H9 (cell line): ENCODE measurements at regions not wholly inside any gene's neighbourhood (a gene's known extent, or its start where the extent isn't known, plus 50 kb on each side); places are given as distances from the start of the nearest gene placed in this dataset.

Experiments used
- DNase-seq: peaks from one replicate; pipeline ENCODE4 v3.0.0-alpha.2; 2017
- H2AFZ ChIP-seq: one replicate; pipeline ENCODE4 v1.6.1; 2013; ENCODE audit warnings: mild to moderate bottlenecking, low read length, control low read depth, moderate library complexity
- H2AK5ac ChIP-seq: 2 replicates; pipeline ENCODE4 v1.6.1; 2013; ENCODE audit warnings: low read length, control low read depth, mixed read lengths; ENCODE audit not compliant: insufficient read length
- H2BK120ac ChIP-seq: one replicate; pipeline ENCODE4 v1.6.1; 2013; ENCODE audit warnings: low read depth, mild to moderate bottlenecking, low read length, control low read depth, inconsistent platforms; ENCODE audit not compliant: poor library complexity, severe bottlenecking
- H2BK12ac ChIP-seq: 2 replicates; pipeline ENCODE4 v1.6.1; 2013; ENCODE audit warnings: low read length, control low read depth, mixed read lengths, low read depth; ENCODE audit not compliant: insufficient read length
- H2BK15ac ChIP-seq: 2 replicates; pipeline ENCODE4 v1.6.1; 2013; ENCODE audit warnings: low read depth, low read length, control low read depth
- H2BK20ac ChIP-seq: one replicate; pipeline ENCODE4 v1.6.1; 2013; ENCODE audit warnings: low read depth, mild to moderate bottlenecking, low read length, control low read depth, inconsistent platforms; ENCODE audit not compliant: poor library complexity, severe bottlenecking
- H2BK5ac ChIP-seq: 2 replicates; pipeline ENCODE4 v1.6.1; 2013; ENCODE audit warnings: low read length, control low read depth, mixed read lengths; ENCODE audit not compliant: insufficient read length
- H3K14ac ChIP-seq: 2 replicates; pipeline ENCODE4 v1.6.1; 2013; ENCODE audit warnings: low read length, control low read depth; ENCODE audit not compliant: insufficient read depth
- H3K18ac ChIP-seq: 2 replicates; pipeline ENCODE4 v1.6.1; 2013; ENCODE audit warnings: low read depth, mild to moderate bottlenecking, mixed read lengths, low read length, control low read depth; ENCODE audit not compliant: insufficient read length
- H3K23ac ChIP-seq: 2 replicates; pipeline ENCODE4 v1.6.1; 2013; ENCODE audit warnings: low read length, control low read depth, mixed read lengths, low read depth; ENCODE audit not compliant: insufficient read length
- H3K23me2 ChIP-seq: 2 replicates; pipeline ENCODE4 v1.6.1; 2013; ENCODE audit warnings: low read depth, mild to moderate bottlenecking, mixed read lengths, low read length, control low read depth; ENCODE audit not compliant: insufficient read length, poor library complexity, severe bottlenecking
- H3K27ac ChIP-seq: 2 replicates; pipeline ENCODE4 v1.5.1; 2013; ENCODE audit warnings: low read length, control low read depth, mixed read lengths, low read depth; ENCODE audit not compliant: insufficient read length
- H3K27me3 ChIP-seq: 2 replicates; pipeline ENCODE4 v1.6.1; 2013; ENCODE audit warnings: low read length, control low read depth, inconsistent platforms; ENCODE audit not compliant: insufficient read depth
- H3K4ac ChIP-seq: 2 replicates; pipeline ENCODE4 v1.6.1; 2013; ENCODE audit warnings: low read depth, mild to moderate bottlenecking, control low read depth, inconsistent platforms, low read length, moderate library complexity
- H3K4me1 ChIP-seq: 2 replicates; pipeline ENCODE4 v1.6.1; 2013; ENCODE audit warnings: low read length, control low read depth, inconsistent platforms; ENCODE audit not compliant: insufficient read depth
- H3K4me2 ChIP-seq: 2 replicates; pipeline ENCODE4 v1.6.1; 2013; ENCODE audit warnings: low read length, control low read depth, mixed read lengths; ENCODE audit not compliant: insufficient read length, insufficient read depth
- H3K56ac ChIP-seq: 2 replicates; pipeline ENCODE4 v1.6.1; 2013; ENCODE audit warnings: low read depth, mild to moderate bottlenecking, mixed read lengths, low read length, control low read depth; ENCODE audit not compliant: insufficient read length
- H3K79me1 ChIP-seq: 2 replicates; pipeline ENCODE4 v1.6.1; 2013; ENCODE audit warnings: low read depth, mild to moderate bottlenecking, moderate library complexity, low read length, control low read depth, inconsistent platforms; ENCODE audit not compliant: insufficient read depth, poor library complexity, severe bottlenecking
- H3K79me2 ChIP-seq: 2 replicates; pipeline ENCODE4 v1.6.1; 2013; ENCODE audit warnings: low read length, control low read depth, inconsistent platforms; ENCODE audit not compliant: insufficient read depth
- H3K9ac ChIP-seq: 2 replicates; pipeline ENCODE4 v1.6.1; 2013; ENCODE audit warnings: low read length, control low read depth, mixed read lengths; ENCODE audit not compliant: insufficient read length; ENCODE audit errors: extremely low read depth
- H3K9me3 ChIP-seq: one replicate; pipeline ENCODE4 v1.6.1; 2013; ENCODE audit warnings: low read depth, low read length, inconsistent platforms; ENCODE audit not compliant: control insufficient read depth
- H3T11ph ChIP-seq: one replicate; pipeline ENCODE4 v1.6.1; 2013; ENCODE audit warnings: mild to moderate bottlenecking, low read length, control low read depth, inconsistent platforms
- H4K20me1 ChIP-seq: one replicate; pipeline ENCODE4 v1.6.1; 2013; ENCODE audit not compliant: control insufficient read depth, insufficient read length, insufficient read depth
- H4K5ac ChIP-seq: 2 replicates; pipeline ENCODE4 v1.6.1; 2013; ENCODE audit warnings: low read depth, mild to moderate bottlenecking, mixed read lengths, low read length, control low read depth; ENCODE audit not compliant: insufficient read length
- H4K8ac ChIP-seq: replicated peaks from 2 replicates; pipeline ENCODE4 v1.6.1; 2013; ENCODE audit warnings: low read length, control low read depth, mixed read lengths, low read depth; ENCODE audit not compliant: insufficient read length
- H4K91ac ChIP-seq: 2 replicates; pipeline ENCODE4 v1.6.1; 2013; ENCODE audit warnings: low read depth, mild to moderate bottlenecking, moderate library complexity, mixed read lengths, low read length, control low read depth; ENCODE audit not compliant: insufficient read length
- H3K27ac Mint-ChIP-seq, 3 experiments: 2 replicates in 2 of 3; 3 replicates in 1 of 3; pipeline ENCODE4 v1.8.0; 2020 to 2021; ENCODE audit warnings: mixed read lengths in 3 of 3, mild to moderate bottlenecking in 1 of 3, moderate library complexity in 1 of 3
- H3K27me3 Mint-ChIP-seq: 2 replicates; pipeline ENCODE4 v1.8.0; 2021; ENCODE audit warnings: low read depth, mild to moderate bottlenecking, moderate library complexity, mixed read lengths
- H3K36me3 Mint-ChIP-seq, 3 experiments: 2 replicates in 2 of 3; 3 replicates in 1 of 3; pipeline ENCODE4 v1.8.0; 2020 to 2021; ENCODE audit warnings: low read depth in 3 of 3, mixed read lengths in 3 of 3; ENCODE audit not compliant: insufficient read depth in 1 of 3
- H3K4me1 Mint-ChIP-seq, 2 experiments: 2 replicates each; pipeline ENCODE4 v1.8.0; 2020; ENCODE audit warnings: mixed read lengths in 2 of 2
- H3K4me3 Mint-ChIP-seq, 2 experiments: 2 replicates in 1 of 2; 3 replicates in 1 of 2; pipeline ENCODE4 v1.8.0; 2020 to 2021; ENCODE audit warnings: mild to moderate bottlenecking in 2 of 2, mixed read lengths in 2 of 2, moderate library complexity in 1 of 2
- H3K9me3 Mint-ChIP-seq, 2 experiments: 2 replicates in 1 of 2; 3 replicates in 1 of 2; pipeline ENCODE4 v1.8.0; 2020; ENCODE audit warnings: mild to moderate bottlenecking in 2 of 2, mixed read lengths in 2 of 2, moderate library complexity in 1 of 2
- CTCF ChIP-seq: fragments of 200-600 bp; sonication (generic); conservative IDR thresholded peaks from 3 replicates; pipeline ENCODE4 v1.8.0; 2021; ENCODE audit warnings: antibody characterized with exemption, mild to moderate bottlenecking

GRCh38 chr14:31967669-31967975 is 109.5 kb upstream of the ARHGAP5 start:
- no peaks in the 10 kb centered on the region for H3K36me3 Mint-ChIP-seq
- Histone ChIP-seq H4K8ac (no peak overlapping the region), H2BK12ac (no peak overlapping the region), H2BK120ac (no peak overlapping the region), H3K27me3 (no peaks in the 10 kb centered on the region), H3K9ac (no peak overlapping the region), H3K79me2 (no peaks in the 10 kb centered on the region), H2BK5ac (no peak overlapping the region), H3K27ac (no peak overlapping the region), H3K4me2 (no peak overlapping the region), H3K14ac (no peak overlapping the region), H2AFZ (no peak overlapping the region), H3K9me3 (no peaks in the 10 kb centered on the region), H3K4me1 (no peaks in the 10 kb centered on the region), H3K23ac (no peak overlapping the region), H2AK5ac (no peak overlapping the region), H4K5ac (no peak overlapping the region), H2BK15ac (no peak overlapping the region), H3K23me2 (no peaks in the 10 kb centered on the region), H2BK20ac (no peak overlapping the region), H3K18ac (no peak overlapping the region), H3K56ac (no peak overlapping the region), H4K91ac (no peak overlapping the region), H4K20me1 (no peaks in the 10 kb centered on the region), H3K79me1 (no peaks in the 10 kb centered on the region), H3T11ph (no peak overlapping the region), H3K4ac (no peak overlapping the region)
- DNase-seq: no peak
- H3K27me3 Mint-ChIP-seq: no peaks in the 10 kb centered on the region
- H3K9me3 Mint-ChIP-seq: peaks cover 11 to 12% of the 10 kb centered on the region in 2 experiments; a peak in 4 of 5 replicates
- no peak overlapping the region for H3K4me3 Mint-ChIP-seq
- no peaks in the 10 kb centered on the region for H3K4me1 Mint-ChIP-seq
- H3K27ac Mint-ChIP-seq: no peak overlapping the region
- no peak for TF ChIP-seq CTCF
